GM19467 (cell line): ENCODE measurements at regions not wholly inside any gene's neighbourhood (a gene's known extent, or its start where the extent isn't known, plus 50 kb on each side); places are given as distances from the start of the nearest gene placed in this dataset.
"Not testable (repeated sequence)": the region's sequence is repeated elsewhere in the genome, so short reads cannot be mapped to it uniquely, and the experiment has no call there.

ENCODE experiments used
- ATAC-seq: cut with Tn5 transposase; IDR thresholded peaks from one replicate; pipeline ENCODE4 v1.9.1; 2021; ENCODE audit warnings: mild to moderate bottlenecking, moderate library complexity; ENCODE audit not compliant: unreplicated experiment

DNA sequence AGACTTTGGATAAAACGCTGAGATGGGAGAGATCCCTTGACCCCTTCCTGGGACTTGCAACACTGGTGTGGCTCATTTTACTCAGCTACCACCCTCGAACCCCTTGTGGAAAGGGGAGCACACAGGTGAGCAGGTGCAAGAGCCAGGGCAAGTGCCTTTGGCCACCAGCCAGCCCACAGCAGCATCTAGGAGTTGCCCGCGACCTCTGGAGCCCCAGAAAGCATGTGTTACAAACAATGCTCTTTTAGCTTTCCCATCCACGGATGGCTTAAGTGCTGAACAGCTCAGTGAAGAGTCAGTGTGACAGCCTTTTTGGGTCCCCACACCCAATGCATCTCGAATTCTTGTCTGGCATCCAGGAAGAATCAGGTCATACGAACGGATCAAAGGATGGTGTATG, 197.8 kb downstream of the MEMO1 start:
- ATAC-seq = no peak

DNA sequence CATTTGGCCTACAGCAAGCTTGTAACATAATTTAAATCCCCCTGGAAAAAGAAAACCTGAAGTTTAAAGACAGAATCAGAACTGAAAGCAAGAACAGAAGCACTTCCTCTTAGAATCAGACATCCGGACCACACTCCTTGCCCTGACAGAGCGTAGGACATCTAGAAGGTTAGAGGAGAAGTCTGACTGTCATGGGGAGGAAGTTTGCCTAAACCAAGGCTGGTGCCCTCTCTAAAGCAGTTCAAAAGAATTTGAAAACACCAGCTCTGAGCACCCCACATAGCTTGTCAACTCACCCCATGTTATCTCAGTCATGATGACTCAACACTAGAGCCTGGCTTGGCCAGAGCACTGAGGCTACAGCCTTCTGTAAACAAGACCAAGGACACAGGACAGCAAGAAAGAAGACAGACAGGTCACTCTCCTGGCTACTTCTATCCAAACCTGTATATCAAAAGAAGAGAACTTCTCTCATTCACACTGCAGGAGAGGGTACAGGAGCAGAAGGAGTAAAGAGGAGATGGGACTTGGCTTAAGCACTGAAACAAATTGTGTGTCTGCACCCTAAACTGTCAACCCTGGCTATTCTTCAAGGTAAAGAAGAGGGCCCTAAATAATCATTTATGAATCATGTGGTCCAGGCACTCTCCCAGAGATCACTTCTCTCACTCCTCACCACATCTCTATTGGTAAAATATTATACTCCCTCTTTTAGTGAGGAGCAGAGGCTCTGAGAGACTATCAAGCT, 198.6 kb downstream of the MEMO1 start:
- peak; percentile 99 for ATAC-seq

DNA sequence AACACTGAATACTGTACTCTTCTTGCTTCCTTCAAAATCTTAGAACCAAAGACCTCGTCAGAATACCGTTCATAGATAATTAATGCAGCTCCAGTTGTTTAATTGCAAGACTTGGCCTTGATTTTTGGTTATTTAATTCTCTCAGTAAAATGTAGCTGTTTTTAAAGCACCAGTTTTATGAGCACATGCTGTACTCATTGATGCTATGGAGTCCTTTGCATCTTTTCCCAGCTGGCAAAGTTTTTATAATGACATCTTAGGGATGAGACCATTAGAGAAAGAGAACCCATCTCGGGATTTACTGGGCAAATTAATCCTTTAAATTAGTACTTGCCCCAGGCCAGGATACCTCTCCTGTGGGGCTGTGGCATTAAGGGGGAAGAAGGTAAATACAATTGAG, 199.3 kb downstream of the MEMO1 start:
- ATAC-seq = no peak

DNA sequence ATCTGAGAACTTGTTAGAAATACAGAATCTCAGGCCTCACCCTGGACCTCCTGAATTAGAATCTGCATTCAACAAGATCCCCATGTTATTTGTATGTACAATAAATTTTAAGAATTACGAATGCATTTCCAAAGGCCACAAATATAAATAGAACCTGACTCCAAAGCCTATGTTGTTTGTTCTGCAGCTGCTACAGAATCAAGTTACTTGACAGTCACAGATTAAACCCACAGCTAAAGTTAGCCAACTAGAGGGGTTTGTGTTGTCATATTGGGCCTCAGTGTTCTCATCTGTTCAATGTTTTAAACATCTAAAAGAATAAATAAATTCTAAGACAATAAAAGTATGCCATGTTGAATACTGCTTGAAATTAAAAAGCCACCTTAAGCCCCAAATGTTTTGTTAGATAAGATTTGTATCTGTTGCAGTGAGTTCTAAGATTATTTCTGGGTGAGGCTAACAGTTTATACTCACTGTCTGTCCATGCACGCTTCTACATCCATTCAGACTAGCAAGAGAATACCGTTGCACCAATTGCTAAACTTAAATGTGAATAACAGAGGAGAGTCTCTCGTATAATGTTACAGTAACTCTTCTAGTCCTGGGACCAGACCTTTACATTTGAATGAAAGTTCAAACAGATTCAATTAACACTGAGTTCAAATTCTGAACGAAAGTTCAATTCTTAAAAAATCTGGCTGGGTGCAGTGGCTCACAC, 200.4 kb downstream of the MEMO1 start:
- ATAC-seq = no peak

DNA sequence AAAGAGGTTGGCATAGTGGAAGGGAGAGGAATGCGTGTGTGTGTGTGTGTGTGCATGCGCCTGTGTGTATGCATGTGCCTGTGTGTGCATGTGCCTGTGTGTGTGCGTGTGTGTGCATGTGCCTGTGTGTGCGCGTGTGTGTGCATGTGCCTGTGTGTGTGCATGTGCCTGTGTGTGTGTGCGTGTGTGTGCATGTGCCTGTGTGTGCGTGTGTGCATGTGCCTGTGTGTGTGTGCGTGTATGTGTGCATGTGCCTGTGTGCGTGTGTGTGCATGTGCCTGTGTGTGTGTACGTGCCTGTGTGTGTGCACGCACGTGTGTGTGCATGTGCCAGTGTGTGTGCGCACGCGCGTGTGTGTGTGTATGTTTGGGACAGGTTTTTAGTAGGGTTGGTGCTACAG, 205.1 kb downstream of the MEMO1 start:
- ATAC-seq = no peak

DNA sequence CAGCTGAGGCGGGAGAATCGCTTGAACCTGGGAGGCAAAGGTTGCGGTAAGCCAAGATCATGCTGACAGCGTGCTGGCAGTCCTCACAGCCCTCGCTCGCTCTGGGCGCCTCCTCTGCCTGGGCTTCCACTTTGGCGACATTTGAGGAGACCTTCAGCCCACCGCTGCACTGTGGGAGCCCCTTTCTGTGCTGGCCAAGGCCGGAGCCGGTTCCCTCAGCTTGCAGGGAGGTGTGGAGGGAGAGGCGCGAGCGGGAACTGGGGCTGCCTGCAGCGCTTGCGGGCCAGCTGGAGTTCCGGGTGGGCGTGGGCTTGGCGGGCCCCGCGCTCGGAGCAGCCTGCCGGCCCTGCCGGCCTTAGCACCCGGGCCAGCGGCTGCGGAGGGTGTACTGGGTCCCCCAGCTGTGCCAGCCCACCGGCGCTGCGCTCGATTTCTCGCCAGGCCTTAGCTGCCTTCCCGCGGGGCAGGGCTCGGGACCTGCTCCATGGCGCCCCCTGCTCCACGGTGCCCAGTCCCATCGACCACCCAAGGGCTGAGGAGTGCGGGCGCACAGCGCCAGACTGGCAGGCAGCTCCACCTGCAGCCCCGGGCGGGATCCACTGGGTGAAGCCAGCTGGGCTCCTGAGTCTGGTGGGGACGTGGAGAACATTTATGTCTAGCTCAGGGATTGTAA, 207.2 kb downstream of the MEMO1 start:
- ATAC-seq = not testable (repeated sequence)

DNA sequence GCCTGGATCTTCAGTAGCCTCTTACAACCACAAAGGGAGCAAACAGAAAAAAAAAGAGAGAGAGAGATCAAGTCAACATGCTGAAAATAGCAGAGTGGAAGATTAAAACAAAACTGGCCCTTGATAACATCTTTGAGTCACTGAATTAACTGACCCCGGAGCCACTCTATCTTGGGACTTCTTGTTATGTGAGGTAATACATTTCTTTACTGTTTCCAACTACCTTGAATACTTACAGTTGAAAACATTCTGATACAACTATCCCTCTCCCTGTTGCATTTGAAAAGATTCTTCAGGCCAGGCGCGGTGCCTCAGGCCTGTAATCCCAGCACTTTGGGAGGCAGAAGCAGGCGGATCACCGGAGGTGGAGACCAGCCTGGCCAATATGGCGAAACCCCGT, 208.1 kb downstream of the MEMO1 start:
- ATAC-seq = no peak

DNA sequence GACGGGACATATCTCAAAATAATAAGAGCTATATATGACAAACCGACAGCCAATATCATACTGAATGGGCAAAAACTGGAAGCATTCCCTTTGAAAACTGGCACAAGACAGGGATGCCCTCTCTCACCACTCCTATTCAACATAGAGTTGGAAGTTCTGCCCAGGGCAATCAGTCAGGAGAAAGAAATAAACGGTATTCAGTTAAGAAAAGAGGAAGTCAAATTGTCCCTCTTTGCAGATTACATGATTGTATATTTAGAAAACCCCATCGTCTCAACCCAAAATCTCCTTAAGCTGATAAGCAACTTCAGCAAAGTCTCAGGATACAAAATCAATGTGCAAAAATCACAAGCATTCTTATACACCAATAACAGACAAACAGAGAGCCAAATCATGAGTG, 211.5 kb downstream of the MEMO1 start:
- ATAC-seq = not testable (repeated sequence)

DNA sequence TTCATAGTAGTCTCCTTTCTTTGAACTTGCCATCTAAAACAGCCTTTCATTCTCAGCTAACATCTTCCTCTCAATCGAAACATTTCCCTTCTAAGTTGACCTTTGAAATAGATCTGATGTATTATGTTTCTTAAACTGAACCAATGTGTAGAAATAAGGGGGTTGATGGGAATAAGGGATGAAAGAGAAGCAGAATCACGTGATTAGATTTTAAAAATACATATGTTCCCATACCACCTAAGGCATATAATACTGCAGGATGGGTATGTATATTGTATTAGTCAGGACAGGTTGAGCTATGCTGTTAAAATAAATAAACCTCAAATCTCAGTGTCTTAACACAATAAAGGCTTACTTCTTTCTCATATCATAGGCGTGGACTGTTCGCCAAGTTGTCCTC, 207.5 kb upstream of the SRD5A2 start:
- ATAC-seq = no peak

DNA sequence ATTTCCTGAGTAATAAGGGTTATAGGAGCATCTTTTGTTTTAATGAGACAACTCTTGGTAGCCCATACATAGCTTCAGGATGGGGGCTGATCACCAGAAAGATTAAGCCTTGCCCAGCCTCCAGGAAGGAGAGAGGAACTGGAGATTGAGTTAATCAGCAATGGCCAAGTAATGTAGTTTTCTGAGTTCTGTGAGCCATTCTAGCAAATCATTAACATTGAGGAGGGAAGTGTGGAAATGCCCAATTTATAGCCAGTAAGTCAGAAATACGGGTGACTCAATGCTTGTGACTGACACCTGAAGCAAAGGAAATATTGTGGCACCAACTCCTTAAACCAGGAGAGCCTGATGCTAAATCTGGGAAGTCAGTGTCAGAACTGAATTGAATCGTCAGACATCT, 205.1 kb upstream of the SRD5A2 start:
- ATAC-seq = peak; percentile 86

DNA sequence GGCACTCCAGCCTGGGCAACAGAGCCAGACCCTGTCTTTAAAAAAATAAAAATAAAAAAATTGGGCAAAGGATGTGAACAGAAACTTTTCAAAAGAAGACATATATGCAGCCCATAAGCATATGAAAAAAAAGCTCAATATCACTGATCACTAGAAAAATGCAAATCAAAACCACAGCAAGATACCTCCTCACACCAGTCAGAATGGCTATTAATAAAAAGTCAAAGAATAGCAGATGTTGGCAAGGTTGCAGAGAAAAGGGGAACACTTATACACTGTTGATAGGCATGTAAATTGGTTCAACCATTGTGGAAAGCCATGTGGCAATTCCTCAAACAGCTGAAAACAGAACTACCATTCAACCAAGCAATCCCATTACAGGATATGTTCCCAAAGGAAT, 204.1 kb upstream of the SRD5A2 start:
- ATAC-seq = no peak

DNA sequence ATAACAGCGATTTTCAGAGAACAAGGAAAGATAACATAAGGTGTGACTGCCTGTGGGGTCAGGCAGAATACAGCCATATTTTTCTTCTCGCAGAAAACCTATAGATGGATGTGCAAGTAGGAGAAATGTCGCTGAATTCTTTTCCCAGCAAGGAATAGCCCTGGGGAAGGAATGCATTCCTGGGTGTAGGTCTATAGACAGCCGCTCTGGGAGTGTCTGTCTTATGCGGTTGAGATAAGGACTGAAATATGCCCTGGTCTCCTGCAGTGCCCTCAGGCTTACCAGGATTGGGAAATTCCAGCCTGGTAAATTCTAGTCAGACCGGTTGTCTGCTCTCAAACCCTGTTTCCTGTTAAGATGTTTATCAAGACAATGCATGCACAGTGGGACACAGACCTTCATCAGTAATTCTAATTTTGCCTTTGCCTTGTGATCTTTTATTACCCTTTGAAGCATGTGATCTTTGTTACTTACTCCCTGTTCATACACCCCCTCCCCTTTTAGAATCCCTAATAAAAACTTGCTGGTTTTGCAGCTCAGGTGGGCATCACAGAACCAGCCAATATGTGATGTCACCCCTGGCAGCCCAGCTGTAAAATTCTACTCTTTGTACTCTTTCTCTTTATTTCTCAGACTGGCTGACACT, 202.8 kb upstream of the SRD5A2 start:
- not testable (repeated sequence) for ATAC-seq

DNA sequence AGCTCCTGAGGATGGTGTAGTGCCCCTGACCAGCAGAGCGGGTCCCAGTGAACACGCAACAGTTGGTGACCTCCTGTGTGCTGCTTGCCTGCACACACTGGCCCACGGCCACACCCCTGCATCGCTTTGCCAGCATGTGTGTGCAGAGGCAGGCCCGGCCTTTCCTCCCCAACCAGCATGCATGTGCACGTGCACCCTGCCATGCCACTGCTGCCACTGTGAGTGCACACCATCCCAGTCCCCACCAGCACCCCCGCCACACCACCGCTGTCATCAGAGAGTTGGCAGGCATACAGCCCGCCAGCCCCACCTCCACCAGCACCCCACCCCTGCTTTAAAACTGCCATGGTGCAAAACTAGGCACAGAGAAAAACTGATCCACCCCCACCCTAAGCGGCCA, 197.4 kb upstream of the SRD5A2 start:
- no peak for ATAC-seq

DNA sequence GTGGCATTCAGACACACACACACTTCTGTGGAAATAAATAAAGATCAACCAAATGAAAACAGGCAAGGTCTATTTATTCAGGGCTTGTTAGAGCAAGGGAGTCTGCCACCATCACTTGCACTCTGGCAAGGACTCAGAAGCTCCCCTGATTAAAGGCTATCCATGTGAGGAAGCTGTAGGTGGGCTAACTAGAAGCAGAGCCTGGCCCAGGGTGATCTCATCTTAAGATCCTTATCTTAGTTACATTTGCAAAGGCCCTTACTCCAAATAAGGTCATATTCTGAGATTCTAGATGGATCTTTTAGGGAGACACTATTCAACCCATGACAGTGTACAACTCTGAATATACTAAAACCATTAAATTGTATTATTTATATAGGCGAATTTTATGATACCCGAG, 190.0 kb upstream of the SRD5A2 start:
- ATAC-seq = no peak

DNA sequence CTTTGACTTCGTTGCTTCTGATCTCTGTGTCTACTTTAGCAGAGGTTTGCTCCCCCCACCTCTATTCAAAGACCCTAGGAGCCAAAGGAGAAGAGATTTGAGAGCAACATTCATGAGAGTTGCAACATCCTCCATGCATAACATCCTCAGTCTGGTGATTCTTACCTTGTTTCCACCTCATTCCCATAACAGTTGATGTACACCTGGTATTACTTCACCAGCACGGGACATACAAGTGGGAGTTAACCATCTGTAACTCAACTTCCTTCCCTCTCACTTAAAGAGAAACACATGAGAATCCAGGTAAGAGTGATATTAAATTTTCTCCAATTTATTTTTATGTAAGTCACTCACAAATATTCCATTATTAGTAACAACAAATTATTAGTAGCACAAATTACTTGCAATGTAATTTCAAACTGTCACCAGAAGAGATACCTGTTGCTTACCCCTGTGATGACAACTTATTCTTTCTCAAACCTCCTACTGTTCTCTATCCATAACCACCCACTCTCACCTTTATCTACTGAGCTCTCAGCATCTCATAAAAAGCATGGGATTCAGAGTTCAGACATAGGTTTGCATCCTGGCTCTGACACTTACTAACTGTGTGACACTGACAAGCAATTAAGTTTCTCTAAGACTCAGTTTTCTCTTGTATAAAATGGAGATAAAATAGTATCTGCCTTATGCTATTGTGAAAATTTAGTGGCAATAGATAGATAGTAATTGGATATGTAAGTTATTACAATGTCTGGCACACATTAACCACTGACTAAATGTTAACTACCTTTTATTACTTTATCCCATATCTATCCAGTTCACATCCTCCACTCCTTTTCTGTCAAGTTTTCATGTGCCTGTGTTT, 184.6 kb upstream of the SRD5A2 start:
- no peak for ATAC-seq

DNA sequence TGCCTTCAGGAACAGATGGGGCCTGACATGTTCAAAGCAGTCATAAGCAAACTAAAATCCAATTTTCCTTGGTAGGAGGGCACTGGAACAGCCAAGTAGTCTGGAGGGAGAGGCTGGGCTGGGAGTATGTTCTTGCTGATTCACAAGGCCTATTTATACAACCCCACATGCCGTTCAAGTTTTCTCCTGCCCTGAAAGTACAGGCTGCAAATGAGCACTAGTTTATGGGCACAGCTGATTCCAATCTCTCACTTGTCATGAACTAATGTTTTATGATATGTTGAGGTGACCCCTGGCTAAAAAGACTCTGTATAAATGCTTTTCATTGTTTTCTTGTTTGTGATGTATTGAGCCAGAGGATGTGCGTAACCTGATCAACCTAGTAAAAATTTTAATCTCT, 183.4 kb upstream of the SRD5A2 start:
- no peak for ATAC-seq

DNA sequence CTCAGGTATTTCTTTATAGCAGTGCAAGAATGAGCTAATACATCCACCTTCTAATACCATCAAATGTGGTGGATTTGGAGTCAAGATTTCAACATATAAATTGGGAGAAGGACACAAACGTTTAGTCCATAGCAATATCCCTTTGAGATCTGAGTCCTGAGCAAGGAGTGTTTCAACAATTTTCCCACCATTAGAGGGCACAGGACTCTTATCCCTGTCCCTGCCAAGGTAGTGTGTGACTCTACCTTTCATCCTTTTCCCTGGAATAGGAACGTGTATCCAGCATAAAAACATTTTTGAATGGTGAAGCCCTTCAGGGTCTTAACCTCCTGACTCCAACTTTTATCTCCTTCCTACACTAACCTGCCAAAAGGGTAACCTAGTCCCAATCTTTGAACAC, 181.3 kb upstream of the SRD5A2 start:
- no peak for ATAC-seq

DNA sequence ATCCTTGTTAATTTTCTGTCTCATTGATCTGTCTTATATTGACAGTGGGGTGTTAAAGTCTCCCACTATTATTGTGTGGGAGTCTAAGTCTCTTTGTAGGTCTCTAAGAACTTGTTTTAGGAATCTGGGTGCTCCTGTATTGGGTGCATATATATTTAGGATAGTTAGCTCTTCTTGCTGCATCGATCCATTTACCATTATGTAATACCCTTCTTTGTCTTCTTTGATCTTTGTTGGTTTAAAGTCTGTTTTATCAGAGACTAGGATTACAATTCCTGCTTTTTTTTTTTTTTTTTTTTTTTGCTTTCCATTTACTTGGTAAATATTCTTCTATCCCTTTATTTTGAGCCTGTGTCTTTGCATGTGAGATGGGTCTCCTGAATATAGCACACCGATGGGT, 176.6 kb upstream of the SRD5A2 start:
- not testable (repeated sequence) for ATAC-seq

DNA sequence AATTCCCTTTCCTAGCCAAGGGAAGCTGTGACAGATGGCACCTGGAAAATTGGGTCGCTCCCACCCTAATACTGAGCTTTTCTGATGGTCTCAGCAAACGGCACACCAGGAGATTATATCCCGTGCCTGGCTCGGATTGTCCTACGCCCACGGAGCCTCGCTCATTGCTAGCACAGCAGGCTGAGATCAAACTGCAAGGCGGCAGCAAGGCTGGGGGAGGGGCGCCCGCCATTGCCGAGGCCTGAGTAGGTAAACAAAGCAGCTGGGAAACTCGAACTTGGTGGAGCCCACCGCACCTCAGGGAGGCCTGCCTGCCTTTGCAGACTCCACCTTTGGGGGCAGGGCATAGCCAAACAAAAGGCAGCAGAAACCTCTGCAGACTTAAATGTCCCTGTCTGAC, 168.0 kb upstream of the SRD5A2 start:
- ATAC-seq = not testable (repeated sequence)

DNA sequence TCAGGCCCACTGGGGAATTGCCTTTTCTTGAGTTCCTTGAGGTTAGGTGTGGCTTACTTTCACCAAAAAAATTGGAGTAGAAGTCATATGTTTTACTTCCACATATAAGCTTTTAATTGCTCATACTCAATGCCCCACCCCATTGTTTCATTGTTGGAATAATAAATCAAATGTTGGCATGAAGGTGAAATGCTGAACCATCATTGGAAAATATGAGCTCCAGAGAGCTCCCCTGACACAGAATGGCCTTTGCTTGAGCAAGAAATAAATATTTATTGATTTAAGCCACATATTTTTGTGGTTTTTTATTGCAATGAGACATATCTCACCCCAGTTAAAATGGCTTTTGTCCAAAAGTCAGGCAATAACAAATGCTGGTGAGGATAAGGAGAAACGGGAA, 167.3 kb upstream of the SRD5A2 start:
- no peak for ATAC-seq

DNA sequence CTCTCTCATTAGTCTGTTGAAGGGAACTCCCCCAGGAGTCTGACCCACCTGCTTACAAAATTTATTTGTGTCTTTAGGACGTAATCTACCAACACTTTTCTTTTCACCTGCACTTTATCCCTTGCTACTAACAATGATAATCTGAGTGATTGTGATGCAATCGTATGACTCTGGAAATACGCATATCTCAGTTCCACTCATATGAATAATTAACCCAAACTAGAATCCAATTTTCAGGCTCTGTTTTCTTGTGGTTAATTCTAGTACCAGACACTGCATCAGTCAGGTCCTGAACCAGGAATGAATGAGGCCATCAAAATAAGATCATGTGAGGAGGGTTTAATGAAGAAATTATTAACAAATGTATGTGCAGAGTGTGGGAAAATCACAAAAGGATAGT, 158.4 kb upstream of the SRD5A2 start:
- ATAC-seq = no peak
